GM12872 (cell line): ENCODE measurements at regions not wholly inside any gene's neighbourhood (a gene's known extent, or its start where the extent isn't known, plus 50 kb on each side); places are given as distances from the start of the nearest gene placed in this dataset.

Experiments
- TF ChIP-seq, protein P1 (sequence below): IDR thresholded peaks from 3 replicates; pipeline ENCODE4 v1.5.1; 2011; ENCODE audit warnings: low read depth, mild to moderate bottlenecking, low read length, moderate library complexity; ENCODE audit not compliant: insufficient read depth

DNA sequence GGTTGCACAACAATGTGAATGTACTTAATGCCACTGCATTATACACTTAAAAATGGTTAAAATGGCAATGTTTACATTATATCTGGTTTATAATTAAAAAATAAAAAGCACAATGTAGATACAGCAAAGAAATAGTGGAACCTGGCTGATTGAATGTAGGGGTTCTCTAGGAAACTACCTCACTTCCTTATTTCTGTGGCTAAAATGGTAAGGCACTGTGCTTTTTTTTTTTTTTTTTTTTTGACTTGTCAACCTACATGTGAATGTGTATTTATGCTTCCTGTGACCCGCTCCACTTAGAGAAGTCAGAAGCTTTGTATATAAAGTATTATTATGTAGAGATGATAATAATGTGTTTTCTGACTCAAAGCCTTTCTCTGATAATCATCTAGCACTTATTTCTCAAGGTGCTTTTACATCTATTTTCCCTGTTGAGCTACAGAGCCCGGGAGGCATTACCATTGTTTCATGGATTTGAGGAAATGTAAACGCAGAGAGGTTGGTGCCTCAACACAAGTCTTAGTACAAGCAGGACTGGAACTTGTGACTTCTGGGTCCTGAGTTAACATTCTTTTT, 55.0 kb downstream of the SOX4 start:
- TF ChIP-seq, protein P1, sequence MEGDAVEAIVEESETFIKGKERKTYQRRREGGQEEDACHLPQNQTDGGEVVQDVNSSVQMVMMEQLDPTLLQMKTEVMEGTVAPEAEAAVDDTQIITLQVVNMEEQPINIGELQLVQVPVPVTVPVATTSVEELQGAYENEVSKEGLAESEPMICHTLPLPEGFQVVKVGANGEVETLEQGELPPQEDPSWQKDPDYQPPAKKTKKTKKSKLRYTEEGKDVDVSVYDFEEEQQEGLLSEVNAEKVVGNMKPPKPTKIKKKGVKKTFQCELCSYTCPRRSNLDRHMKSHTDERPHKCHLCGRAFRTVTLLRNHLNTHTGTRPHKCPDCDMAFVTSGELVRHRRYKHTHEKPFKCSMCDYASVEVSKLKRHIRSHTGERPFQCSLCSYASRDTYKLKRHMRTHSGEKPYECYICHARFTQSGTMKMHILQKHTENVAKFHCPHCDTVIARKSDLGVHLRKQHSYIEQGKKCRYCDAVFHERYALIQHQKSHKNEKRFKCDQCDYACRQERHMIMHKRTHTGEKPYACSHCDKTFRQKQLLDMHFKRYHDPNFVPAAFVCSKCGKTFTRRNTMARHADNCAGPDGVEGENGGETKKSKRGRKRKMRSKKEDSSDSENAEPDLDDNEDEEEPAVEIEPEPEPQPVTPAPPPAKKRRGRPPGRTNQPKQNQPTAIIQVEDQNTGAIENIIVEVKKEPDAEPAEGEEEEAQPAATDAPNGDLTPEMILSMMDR, result no peak

GRCh38 chr6:21653323-21653722, 59.8 kb downstream of the SOX4 start:
- TF ChIP-seq, protein P1, result no peak

DNA sequence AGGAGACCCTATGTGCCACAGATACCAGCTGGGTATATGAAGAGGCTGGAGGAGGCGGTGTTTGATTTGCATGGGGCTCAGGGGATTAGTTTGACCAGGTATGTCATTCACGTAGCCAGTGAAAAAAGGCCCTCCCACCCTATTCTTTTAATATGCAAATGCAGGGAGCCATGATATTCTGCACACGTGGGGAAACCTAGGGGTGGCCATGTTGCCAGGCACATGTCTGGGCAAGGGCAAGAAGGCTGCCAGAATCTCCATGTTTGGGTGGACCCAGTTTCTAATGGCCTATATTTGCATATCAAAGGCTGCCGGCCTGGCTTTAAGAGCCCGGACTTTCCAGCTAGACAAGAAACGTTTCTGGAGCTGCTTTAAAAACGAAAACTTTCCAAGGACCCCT, 60.4 kb downstream of the SOX4 start:
- TF ChIP-seq, protein P1, result no peak

DNA sequence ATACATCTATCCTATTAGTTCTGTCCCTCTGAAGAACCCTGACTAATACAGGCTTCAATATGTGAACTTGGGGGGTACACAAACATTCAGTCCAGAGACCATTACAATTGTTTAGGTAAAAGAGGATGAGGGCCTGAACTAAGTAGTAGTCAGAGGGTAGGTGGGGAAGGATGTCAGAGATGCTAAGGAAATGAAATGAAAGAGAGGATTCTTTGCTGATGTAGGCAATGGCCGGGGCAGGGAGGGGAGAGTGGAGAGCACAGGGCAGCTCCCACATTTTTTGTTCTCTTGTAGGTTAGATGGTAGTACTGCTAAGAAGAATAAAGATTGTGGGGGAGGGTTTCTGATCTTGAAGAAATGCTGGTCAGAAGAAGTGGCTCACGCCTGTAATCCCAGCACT, 60.8 kb downstream of the SOX4 start:
- TF ChIP-seq, protein P1, result no peak

GRCh38 chr6:21663966-21664313, 70.4 kb downstream of the SOX4 start:
- TF ChIP-seq, protein P1, result no peak

DNA sequence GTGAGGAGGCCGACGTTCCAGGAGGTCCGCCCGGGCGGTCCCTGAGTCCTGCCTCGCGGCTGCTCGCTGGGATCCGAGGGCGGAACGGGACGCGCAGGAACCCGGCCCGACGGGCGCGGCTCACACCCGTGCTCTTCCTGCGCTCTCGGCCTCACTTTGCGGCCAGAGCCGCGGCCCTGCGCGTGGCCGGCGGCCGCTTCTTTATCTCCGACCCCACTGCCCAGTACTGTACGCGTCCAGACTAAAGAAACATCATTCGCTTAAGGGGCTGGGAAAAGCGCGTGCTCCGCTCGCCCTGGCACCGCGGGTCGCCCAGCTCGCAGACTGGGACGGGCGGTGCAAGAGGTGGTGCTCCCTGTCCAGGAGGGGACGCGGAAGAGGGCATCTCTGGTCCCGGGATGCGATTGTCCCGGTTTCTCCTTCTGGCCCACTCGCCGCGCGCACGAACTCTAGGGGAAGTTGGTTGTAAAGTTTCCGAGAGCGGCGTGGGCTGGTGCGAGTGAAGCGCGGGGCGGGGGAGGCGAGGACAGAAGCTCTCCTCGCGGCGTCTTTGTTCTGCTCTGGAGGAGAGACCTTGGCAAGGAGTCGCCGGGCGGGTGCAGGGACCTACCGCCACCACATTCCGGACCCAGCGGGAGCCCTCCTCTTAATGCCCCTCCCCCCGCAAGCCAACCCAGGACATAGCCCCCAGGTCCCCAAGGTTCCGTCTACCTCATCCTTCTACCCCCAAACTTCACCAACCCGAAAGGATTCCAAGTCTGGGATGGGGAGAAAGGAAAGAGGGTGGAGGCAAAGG, 71.0 kb downstream of the SOX4 start:
- TF ChIP-seq, protein P1, result no peak

GRCh38 chr6:21665110-21665391, 71.5 kb downstream of the SOX4 start:
- TF ChIP-seq, protein P1, result no peak
